Common myeloid progenitor, CD34-positive (primary cell): ENCODE measurements at regions not wholly inside any gene's neighbourhood (a gene's known extent, or its start where the extent isn't known, plus 50 kb on each side); places are given as distances from the start of the nearest gene placed in this dataset.

Experiments used
- CTCF ChIA-PET: fragments of 350-600 bp; sonication (Branson Sonifier 250); formaldehyde crosslinking; loops from one replicate; lab custom pipeline; 2021; ENCODE audit warnings: antibody characterized with exemption; lab: Charles Lee
- POLR2A ChIA-PET: fragments of 350-600 bp; sonication (Branson Sonifier 250); formaldehyde crosslinking; loops from one replicate; lab custom pipeline; 2021; ENCODE audit warnings: antibody characterized with exemption; lab: Charles Lee
- DNase-seq, 3 donors: peaks; one replicate each; pipeline versions ENCODE4 v3.0.0 to v3.0.0-alpha.2; 2013
- H3K27ac ChIP-seq, 2 experiments: 1 replicate in 1 of 2; 2 replicates in 1 of 2; pipeline ENCODE4 v1.7.0; 2013; ENCODE audit warnings: inconsistent platforms in 2 of 2, low read length in 2 of 2, mild to moderate bottlenecking in 2 of 2, low read depth in 1 of 2, moderate library complexity in 1 of 2; ENCODE audit not compliant: severe bottlenecking in 2 of 2, insufficient read depth in 1 of 2, poor library complexity in 1 of 2
- H3K27me3 ChIP-seq, 5 experiments: replicated peaks in 2 of 5; 1 replicate in 3 of 5; 2 replicates in 2 of 5; pipeline versions ENCODE4 v1.6.1 to v1.7.0; 2013; ENCODE audit warnings: low read length in 4 of 5, mild to moderate bottlenecking in 2 of 5, moderate library complexity in 2 of 5, inconsistent platforms in 1 of 5; ENCODE audit not compliant: insufficient read depth in 5 of 5, control insufficient read depth in 4 of 5
- H3K36me3 ChIP-seq, 4 experiments: 1 replicate in 2 of 4; 2 replicates in 2 of 4; pipeline versions ENCODE4 v1.6.1 to v1.7.0; 2013; ENCODE audit warnings: low read length in 3 of 4, control low read depth in 1 of 4, mild to moderate bottlenecking in 1 of 4; ENCODE audit not compliant: control insufficient read depth in 4 of 4, insufficient read depth in 4 of 4
- H3K4me1 ChIP-seq, 4 experiments: 1 replicate in 3 of 4; 2 replicates in 1 of 4; pipeline versions ENCODE4 v1.6.1 to v1.7.1; 2013; ENCODE audit warnings: low read length in 3 of 4, mild to moderate bottlenecking in 3 of 4, control low read depth in 1 of 4, inconsistent platforms in 1 of 4, moderate library complexity in 1 of 4; ENCODE audit not compliant: control insufficient read depth in 4 of 4, insufficient read depth in 4 of 4; ENCODE audit errors: control extremely low read depth in 1 of 4
- H3K4me3 ChIP-seq, 7 experiments: 1 replicate in 4 of 7; 2 replicates in 3 of 7; pipeline versions ENCODE4 v1.5.1 to v1.7.0; 2013; ENCODE audit warnings: mild to moderate bottlenecking in 7 of 7, low read length in 6 of 7, moderate library complexity in 6 of 7, inconsistent platforms in 2 of 7, low read depth in 2 of 7, control low read depth in 1 of 7; ENCODE audit not compliant: insufficient read depth in 4 of 7, control insufficient read depth in 1 of 7; ENCODE audit errors: extremely low read depth in 1 of 7
- H3K9me3 ChIP-seq, 5 experiments: 1 replicate in 4 of 5; 2 replicates in 1 of 5; pipeline versions ENCODE4 v1.6.1 to v1.7.1; 2013; ENCODE audit warnings: low read length in 4 of 5, mild to moderate bottlenecking in 2 of 5, inconsistent platforms in 1 of 5, low read depth in 1 of 5, moderate library complexity in 1 of 5; ENCODE audit not compliant: control insufficient read depth in 4 of 5, insufficient read depth in 2 of 5; ENCODE audit errors: control extremely low read depth in 1 of 5
- WGBS: methylation state at CpG from one replicate; pipeline ENCODE4 v1.1.5; 2013; ENCODE audit not compliant: insufficient coverage; 5-methylcytosine and 5-hydroxymethylcytosine counted together

DNA sequence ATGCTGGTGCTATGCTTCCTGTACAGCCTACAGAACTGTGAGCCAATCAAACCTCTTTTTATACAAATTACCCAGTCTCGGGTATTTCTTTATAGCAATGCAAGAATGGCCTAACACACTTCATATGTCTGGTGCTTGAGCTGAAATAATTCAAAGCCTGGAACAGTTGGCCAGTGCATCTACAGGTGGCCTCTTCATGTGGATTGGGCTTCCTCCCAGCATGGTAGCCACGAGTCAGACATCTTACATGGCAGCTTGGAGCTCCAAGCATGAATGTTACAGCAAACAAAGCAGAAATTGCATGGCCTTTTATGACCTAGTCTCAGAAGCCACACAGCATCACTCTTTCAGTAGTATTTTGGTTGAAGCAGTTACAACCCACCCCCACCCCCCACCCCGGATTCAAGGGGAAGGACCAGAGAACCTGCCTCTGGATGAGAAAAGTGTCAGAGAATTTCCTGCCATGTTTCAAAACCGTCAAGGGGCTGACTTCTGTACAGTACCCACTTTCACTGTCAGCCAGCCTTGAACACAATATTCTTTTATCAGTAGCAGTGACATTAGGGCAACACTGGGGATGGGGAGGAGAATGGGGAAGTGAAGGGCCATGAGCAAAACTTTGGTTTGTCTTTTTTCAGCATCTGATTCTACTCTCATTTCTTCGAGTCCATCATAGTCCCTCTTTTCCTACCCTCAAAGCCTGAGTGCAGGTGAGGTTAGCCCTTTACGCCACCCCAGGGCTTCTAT, 368.7 kb downstream of the BCOR start:
- H3K9me3 ChIP-seq, result peaks cover 0 to 3% (median 0%) of the 10 kb centered on the region in 5 experiments
- 68% methylated on average over 4 of the region's 6 CpGs for WGBS
- ChIA-PET CTCF (no interaction called here), POLR2A (no interaction called here)
- H3K4me3 ChIP-seq, result no peak overlapping the region
- DNase-seq, result peak in 2 of 3 donors; percentile 56 to 63
- H3K27ac ChIP-seq, result no peak overlapping the region
- H3K4me1 ChIP-seq, result peaks cover 0 to 34% (median 25%) of the 10 kb centered on the region in 4 experiments
- no peaks in the 10 kb centered on the region for H3K36me3 ChIP-seq
- H3K27me3 ChIP-seq, result peaks cover 0 to 8% (median 0%) of the 10 kb centered on the region in 5 experiments

- 51% methylated on average over 20 of the region's 21 CpGs for WGBS
- ChIA-PET POLR2A (interaction anchor here (1.1 to 1.2 kb wide), 2 partner anchors 125 to 281 kb away, joined by 3 read pairs; no protein-coding TSS in a partner anchor), CTCF (interaction anchor here (1.3 to 2.0 kb wide), 3 partner anchors 14 to 358 kb away, joined by 3 to 5 read pairs (median 3); no protein-coding TSS in a partner anchor)
- peak overlapping the region in 1 of 2 experiments; percentile 49 for H3K27ac ChIP-seq
- peak; percentile 77 to 95 (median 94) for DNase-seq
- peak overlapping the region in 1 of 7 experiments; percentile 23 for H3K4me3 ChIP-seq
- peaks cover 0 to 34% (median 25%) of the 10 kb centered on the region in 4 experiments for H3K4me1 ChIP-seq
- H3K36me3 ChIP-seq, result no peaks in the 10 kb centered on the region
- peaks cover 0 to 8% (median 0%) of the 10 kb centered on the region in 5 experiments for H3K27me3 ChIP-seq
- peaks cover 0 to 3% (median 0%) of the 10 kb centered on the region in 5 experiments for H3K9me3 ChIP-seq
Observed at GRCh38 chrX:39729981-39730661, 367.6 kb downstream of the BCOR start.

- peak; percentile 65 to 87 (median 83) for DNase-seq
- Histone ChIP-seq H3K36me3 (no peaks in the 10 kb centered on the region), H3K9me3 (peaks cover 0 to 3% (median 0%) of the 10 kb centered on the region in 5 experiments), H3K27ac (peak overlapping the region in 1 of 2 experiments; percentile 49), H3K4me1 (peaks cover 0 to 33% (median 23%) of the 10 kb centered on the region in 4 experiments), H3K27me3 (peaks cover 0 to 8% (median 0%) of the 10 kb centered on the region in 5 experiments), H3K4me3 (peak overlapping the region in 1 of 7 experiments; percentile 23)
- 20% methylated on average over 17 of the region's 19 CpGs for WGBS
- ChIA-PET POLR2A (interaction anchor here (0.8 to 1.6 kb wide), 4 partner anchors 124 to 351 kb away, joined by 3 to 7 read pairs (median 3); no protein-coding TSS in a partner anchor), CTCF (interaction anchor here (0.7 to 2.0 kb wide), 7 partner anchors 13 to 357 kb away, joined by 3 to 5 read pairs (median 3); no protein-coding TSS in a partner anchor)
Observed at GRCh38 chrX:39730662-39731329, 367.0 kb downstream of the BCOR start.

DNA sequence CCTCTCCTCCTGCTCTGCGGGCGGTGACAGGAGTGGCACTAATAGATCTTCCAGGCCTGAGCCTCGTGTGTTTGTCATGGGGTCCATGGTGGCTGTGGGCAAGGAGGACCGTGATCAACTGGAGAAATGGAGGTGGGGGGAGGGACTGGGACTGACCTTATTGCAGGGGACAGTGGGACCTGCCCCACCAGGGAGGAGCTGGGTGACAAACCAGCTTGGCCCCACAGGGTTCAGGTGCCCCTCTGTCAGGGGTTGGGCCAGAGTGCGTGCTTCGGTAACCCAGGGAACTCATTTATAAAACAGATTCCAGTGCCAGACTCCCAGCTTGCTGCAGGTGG, 366.5 kb downstream of the BCOR start:
- Histone ChIP-seq H3K4me1 (peaks cover 0 to 28% (median 23%) of the 10 kb centered on the region in 4 experiments), H3K9me3 (peaks cover 0 to 3% (median 0%) of the 10 kb centered on the region in 5 experiments), H3K4me3 (peak overlapping the region in 1 of 7 experiments; percentile 5), H3K36me3 (no peaks in the 10 kb centered on the region), H3K27ac (no peak overlapping the region), H3K27me3 (peaks cover 0 to 8% (median 0%) of the 10 kb centered on the region in 5 experiments)
- ChIA-PET POLR2A (interaction anchor here (0.8 to 1.6 kb wide), 3 partner anchors 280 to 351 kb away, joined by 3 to 7 read pairs (median 3); no protein-coding TSS in a partner anchor), CTCF (interaction anchor here (0.7 to 2.0 kb wide), 7 partner anchors 13 to 357 kb away, joined by 3 to 5 read pairs (median 3); no protein-coding TSS in a partner anchor)
- whole genome bisulfite sequencing, result 71% methylated on average over 5 of the region's 6 CpGs
- no peak for DNase-seq

DNA sequence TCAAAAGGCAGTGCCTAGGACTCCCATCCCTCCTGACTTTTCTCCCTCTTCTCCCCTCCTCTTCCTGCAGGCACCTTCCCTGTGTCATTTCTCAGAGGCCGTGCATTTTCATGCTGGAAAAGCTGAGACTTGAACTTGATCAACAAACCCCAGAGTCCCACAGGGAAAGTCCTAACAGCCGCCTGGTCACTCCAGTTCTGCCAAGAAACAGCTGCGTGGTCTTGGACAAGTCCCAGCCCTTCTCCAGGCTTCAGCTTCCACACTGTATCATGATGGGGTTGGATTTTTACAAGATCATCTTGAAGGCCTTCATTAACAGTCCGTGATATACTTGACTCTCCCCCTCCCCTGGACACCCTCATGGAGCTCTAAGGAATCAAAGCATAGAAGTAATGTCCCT, 366.0 kb downstream of the BCOR start:
- Histone ChIP-seq H3K36me3 (no peaks in the 10 kb centered on the region), H3K27ac (no peak overlapping the region), H3K4me3 (no peak overlapping the region), H3K27me3 (peaks cover 0 to 8% (median 0%) of the 10 kb centered on the region in 5 experiments), H3K4me1 (peaks cover 0 to 28% (median 23%) of the 10 kb centered on the region in 4 experiments), H3K9me3 (peaks cover 0 to 3% (median 0%) of the 10 kb centered on the region in 5 experiments)
- no peak for DNase-seq
- POLR2A ChIA-PET, result interaction anchor here (1.2 to 1.6 kb wide), 2 partner anchors 279 to 282 kb away, joined by 3 to 7 read pairs; no protein-coding TSS in a partner anchor
- WGBS, result 89% methylated on average over 4 of the region's 4 CpGs
- CTCF ChIA-PET, result interaction anchor here (1.0 to 1.6 kb wide), 3 partner anchors 21 to 123 kb away, joined by 3 to 4 read pairs (median 3); no protein-coding TSS in a partner anchor

DNA sequence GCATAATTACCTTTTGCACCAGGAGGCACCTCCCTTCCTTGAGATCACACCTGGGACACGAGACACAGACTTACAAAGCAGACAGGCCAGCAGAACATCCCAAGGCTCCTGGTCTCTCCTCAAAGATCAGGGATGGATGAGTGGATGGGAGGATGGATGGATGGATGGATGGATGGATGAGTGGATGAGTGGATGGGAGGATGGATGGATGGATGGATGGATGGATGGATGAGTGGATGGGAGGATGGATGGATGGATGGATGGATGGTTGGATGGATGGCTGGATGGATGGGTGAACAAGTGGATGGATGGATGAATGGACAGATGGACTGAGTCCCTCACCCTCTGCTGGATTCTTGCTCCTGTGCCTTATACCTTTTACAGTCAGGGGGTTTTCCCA, 364.0 kb downstream of the BCOR start:
- peaks cover 0 to 2% (median 0%) of the 10 kb centered on the region in 5 experiments for H3K9me3 ChIP-seq
- H3K27me3 ChIP-seq, result peaks cover 0 to 8% (median 0%) of the 10 kb centered on the region in 5 experiments
- H3K27ac ChIP-seq, result no peak overlapping the region
- WGBS, result 83% methylated on average over 1 of the region's 1 CpG
- ChIA-PET POLR2A (interaction anchor here (0.9 kb wide), 1 partner anchor 272 kb away, joined by 3 read pairs; no protein-coding TSS in a partner anchor), CTCF (no interaction called here)
- peaks cover 0 to 28% (median 23%) of the 10 kb centered on the region in 4 experiments for H3K4me1 ChIP-seq
- H3K4me3 ChIP-seq, result no peak overlapping the region
- no peaks in the 10 kb centered on the region for H3K36me3 ChIP-seq
- DNase-seq, result no peak
